GM19023 (cell line): ENCODE measurements at regions not wholly inside any gene's neighbourhood (a gene's known extent, or its start where the extent isn't known, plus 50 kb on each side); places are given as distances from the start of the nearest gene placed in this dataset.
A peak's percentile ranks its signal among the peaks of the same experiment; 100 is the strongest.

Experiments used
- ATAC-seq: cut with Tn5 transposase; IDR thresholded peaks from one replicate; pipeline ENCODE4 v1.9.1; 2021; ENCODE audit warnings: mild to moderate bottlenecking, moderate library complexity; ENCODE audit not compliant: unreplicated experiment

DNA sequence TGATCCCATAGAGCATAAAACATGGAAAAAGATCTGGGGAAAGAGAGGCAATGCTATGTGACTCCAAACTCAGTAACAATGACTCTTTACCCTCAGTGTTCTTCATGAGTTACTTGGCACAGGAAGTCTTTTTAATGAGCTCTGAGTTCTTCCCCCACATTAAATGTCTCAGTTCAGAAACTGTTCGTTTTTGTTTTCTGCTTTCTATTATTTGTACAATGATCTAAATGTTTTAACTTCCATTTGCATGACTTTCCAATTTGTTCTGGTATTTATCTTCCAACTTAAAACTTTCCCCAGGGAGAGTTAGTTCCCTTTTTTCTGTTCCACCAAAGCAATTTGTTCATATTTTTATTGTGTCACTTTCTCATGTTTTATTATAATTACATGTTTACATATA, 177.0 kb upstream of the ZBTB20 start:
- ATAC-seq, result no peak

- ATAC-seq, result no peak
Observed at GRCh38 chr3:115325539-115325938, 178.5 kb upstream of the ZBTB20 start.

DNA sequence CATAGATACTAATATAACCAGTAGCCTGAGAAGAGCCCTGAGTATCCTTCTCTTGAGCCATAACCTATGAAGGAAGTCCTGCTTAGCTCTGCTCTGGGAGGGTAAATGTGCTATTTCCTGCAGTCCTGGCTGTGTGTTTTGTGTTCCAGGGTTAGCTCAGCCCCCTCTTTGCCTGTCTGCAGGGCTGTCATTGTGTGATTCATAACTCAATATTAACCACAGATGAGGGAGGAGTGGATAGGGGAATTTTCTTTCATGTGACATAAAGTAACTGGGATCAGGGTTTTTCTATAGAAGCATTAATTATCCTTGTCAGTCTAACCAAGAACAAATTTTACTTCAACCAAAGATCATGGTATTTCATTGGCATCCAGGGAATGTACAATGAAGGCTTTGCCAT, 183.3 kb upstream of the ZBTB20 start:
- no peak for ATAC-seq

GRCh38 chr3:115332998-115333397, 185.9 kb upstream of the ZBTB20 start:
- no peak for ATAC-seq

DNA sequence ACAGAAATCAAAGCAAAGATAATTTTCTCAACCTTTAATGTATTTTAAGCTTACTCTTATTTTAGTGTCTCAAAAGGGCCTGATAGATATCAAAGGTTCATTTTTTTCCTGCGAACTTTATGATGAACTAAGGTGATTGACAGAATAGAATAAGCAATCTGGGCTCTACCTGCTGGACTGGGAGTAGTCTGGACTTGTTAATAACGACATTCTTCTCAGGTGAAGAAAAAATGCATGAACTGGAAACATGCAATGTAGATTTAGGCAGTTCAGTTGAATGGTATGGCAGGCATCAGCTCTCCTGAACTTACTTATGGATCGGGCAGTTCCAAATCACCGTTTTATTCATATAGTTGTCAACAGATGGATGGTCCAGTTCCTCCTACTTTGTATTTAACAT, 189.7 kb upstream of the ZBTB20 start:
- no peak for ATAC-seq

GRCh38 chr3:115340586-115340985, 193.5 kb upstream of the ZBTB20 start:
- no peak for ATAC-seq

DNA sequence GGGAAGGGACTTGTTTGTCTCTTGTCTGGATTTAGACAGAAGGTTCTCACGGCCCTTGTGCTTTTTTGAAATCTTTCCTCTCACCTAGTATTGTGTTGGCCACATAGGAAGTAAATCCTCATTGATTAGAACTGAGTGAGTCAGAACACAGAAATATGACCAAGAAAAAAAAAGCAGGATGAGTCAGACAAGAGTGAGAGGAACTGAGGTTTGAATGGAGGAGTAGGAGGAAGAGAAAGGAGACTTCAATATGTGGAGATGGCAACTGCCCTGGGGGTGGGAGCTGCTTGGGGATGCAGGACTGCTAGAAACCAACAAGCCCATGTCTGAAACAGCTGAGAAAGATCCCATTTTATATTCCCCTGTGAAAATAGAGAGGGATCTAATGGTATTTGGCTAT, 194.1 kb upstream of the ZBTB20 start:
- ATAC-seq, result no peak

- ATAC-seq, result no peak
Observed at GRCh38 chr3:115347737-115348136, 200.6 kb upstream of the ZBTB20 start.

DNA sequence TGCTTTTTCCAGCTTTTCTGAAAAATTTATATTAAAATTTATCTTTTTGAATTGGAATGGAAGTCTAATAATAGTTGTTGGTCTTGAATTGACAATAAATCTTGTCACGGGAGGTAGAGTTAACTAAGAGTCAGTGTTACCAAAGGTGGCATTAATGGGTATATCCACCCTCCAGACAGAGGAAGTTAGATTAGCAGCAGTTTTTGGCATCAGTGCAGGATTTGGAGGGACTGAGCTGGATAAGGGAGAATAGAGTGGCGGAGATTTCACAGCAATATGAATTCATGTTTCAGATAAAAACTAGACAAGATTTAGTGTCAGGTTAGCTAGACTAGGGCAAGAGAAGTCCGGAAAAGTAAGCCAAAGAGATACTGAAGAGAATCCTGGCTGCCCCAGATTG, 201.3 kb upstream of the ZBTB20 start:
- ATAC-seq, result no peak

DNA sequence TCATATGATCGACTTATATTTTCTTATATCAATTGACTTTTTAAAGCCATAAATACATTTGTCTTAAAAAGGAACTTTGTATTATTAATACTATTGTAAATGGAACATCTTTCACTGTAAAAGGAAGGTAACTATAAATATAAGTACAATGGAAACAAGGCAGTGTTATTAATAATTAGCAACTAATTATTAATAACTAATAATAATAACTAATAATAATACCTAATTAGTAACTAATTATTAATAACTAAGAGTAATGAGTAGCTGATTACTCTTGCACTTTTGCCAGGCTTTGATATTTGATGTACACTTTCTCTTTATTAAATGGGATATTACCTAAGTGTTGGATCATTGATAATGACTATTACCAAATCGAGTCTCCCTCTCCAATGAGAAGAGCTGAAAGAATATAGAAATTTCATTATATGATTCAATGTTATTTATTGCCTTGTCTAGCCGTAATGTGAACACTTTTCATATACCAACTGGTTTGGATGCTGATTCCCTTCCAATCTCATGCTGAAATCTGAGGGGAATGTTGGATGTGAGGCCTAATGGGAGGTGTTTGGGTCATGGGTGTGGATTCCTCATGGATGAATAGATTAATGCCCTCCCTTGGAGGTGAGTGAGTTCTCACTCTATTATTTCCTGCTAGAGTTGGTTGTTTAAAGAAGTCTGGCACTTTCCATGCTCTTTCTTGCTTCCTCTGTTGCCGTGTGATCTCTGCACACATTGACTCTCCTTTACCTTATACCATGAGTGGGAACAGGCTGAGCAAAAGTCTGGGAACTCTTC, 202.1 kb upstream of the ZBTB20 start:
- ATAC-seq, result no peak

DNA sequence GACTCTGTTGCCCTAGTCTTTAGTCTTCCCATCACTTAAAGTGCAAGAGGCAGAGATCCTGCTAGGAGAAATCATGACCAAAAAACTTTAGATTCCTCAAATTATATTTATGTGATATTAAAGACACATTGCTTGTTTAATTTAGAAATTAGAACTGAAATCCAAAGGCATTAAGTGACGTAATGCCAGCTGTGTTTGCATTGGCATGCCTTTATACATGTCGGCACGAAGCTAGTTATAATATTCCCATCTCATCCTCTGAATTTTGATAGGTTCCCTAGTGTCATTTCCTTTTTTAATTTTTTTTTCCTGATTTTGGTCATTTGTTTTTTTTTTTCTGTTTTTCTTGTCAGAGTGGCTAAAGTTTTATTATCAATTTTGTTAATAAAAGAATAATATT, 203.5 kb upstream of the ZBTB20 start:
- ATAC-seq, result no peak

DNA sequence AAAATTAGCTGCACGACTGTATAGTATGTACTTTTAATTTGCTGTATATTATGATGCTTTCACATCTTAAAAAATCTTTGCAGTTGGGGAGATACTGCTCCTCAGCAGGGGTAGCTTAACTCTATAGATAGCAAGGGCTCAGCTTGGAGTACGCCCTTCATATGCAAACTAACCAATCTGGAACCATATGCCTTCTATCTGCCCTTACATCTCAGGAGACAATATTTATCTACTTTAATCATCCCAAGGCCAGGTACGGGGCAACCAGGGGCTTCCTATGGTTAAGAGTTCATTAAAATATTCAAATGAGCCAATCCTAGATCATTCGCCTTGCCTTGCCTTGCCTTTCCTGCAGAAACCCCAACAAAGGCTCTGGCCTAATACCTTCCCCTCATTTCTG, 204.1 kb upstream of the ZBTB20 start:
- no peak for ATAC-seq

GRCh38 chr3:115354010-115354409, 206.9 kb upstream of the ZBTB20 start:
- ATAC-seq, result no peak

DNA sequence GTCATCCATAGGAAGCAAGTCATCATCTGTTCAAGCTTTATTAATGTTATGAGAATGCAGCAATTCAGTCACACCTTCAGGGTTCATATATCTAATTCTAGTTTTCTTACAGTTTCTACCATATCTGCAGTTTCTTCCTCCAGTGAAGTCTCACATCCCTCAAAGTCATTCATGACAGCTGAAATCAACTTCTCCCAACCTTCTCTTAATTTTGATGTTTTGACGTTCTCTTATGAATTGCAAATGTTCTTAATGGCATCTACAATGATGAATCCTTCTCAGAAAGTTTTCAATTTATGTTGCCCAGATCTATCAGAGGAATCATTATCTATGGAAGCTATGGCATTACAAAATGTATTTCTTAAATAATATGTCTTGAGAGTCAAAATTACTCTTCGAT, 210.4 kb upstream of the ZBTB20 start:
- ATAC-seq, result no peak

GRCh38 chr3:115359536-115359935, 212.4 kb upstream of the ZBTB20 start:
- ATAC-seq, result peak; percentile 91

DNA sequence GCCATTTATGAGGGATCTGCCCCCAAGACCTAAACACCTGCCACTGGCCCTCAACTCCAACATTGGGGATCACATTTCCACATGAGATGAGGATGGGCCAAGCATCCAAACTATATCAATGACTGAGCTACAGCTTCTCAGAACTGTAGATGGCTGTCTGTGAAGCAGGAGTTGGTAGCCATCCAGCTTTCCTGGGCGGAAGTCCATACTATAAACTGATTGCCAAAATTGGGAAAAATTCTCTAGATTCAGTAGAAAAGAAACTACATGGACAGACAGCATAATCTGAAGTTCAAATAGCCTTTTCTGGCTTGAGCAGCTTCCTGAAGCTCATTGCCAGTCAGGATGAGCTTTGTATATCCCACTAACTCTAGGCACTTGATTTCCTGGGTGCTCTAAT, 214.7 kb upstream of the ZBTB20 start:
- ATAC-seq, result no peak

GRCh38 chr3:115363071-115363470, 216.0 kb upstream of the ZBTB20 start:
- no peak for ATAC-seq

DNA sequence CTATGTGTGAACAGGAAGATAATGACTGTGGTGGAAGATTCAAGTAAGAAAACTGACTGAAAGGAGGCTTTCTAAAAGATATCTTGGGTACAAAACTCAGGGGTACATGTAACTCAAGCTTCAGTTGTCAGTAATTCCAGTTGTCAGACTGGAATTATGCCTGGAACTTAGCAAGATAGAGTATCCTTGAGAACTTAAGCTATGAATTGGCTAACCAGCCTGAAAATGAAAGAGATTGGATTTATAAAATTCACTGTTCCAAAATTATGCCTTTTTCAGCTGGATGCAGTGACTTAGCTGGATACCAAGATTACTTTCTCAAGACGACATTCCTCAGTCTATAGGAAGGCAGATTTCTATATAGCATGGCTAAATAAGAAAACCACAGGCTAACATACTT, 221.9 kb upstream of the ZBTB20 start:
- no peak for ATAC-seq

DNA sequence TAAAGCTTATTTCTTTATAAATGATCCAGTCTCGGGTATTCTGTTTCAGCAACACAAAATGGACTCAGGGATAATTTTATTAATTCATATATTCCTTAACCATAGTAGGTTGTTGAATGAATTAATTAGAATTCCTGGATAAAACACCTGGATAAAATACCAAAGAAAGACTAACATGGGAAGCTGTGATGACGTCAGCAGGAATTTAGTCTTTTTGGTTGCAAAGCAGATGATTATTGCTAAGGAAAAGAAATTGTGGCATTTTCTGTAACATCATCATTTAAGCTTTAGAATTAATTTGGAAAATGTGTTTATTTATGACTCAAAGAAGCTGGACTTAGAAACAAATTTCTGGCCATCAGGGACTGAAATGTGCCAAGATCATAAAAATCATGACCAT, 228.3 kb upstream of the ZBTB20 start:
- ATAC-seq, result no peak

DNA sequence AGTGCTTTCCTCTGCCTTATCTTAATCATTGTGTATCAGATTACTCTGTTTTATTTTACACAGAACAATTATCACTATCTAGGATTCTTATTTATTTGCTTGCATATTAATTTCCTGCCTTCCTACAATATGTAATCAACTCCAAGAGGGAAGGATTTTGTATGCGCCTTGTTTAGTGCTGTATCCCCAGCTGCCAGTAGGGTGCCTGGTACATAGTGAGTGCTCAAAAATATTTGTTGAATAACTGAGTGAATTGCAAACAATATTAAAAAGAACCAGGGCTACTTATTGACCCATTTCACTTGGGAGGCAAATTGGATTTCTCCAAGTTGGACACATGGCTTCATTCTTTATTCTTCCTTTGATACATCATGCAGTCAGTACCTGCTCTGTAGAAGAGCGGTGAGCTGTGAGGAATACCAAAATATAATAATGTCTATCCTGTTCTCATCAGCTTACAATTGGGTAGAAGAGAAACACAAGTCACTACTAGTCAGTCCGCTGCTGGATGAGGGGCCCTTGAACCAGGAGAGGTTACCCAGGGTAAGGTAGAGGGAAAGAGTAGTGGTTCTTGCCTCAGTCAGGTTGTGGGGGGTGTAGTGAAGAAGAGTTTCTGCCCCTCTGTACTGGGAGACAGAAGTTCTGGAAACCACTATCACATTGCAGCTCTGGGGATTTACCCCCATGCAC, 233.9 kb upstream of the ZBTB20 start:
- ATAC-seq, result no peak

DNA sequence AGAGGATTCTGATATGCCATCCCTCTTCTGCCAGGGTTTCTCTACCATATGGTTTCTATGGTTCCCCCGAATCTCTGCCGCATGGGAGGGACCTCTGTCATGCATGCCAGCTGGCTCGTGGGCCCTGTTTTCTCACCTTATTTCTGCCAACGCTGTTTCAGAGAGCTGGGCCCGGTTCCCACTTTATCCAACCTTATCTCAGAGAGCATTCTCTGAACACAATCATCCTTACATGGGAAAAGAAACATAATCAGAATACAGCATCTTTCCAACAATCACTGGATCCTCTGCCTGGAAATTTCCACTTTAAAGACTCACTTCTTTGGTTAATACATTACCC, 234.5 kb upstream of the ZBTB20 start:
- no peak for ATAC-seq

DNA sequence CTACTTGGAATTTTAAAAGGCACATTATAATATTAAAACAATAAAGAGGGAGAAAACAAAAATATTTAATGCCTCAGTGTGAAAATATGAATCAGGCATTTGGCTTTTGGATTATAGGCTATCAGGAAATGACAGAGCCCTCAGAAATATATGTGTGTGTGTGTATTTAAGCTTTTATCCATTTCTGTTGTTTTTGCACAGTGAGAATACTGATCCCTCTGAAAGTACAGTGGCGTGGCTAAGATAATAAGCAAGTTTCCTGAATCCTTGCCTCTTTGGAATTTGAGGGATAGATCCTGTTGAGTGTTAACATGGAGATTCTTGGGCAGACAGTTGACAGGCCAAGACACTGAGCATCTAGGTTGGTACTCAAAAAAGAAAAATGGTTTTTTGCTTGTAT, 234.8 kb upstream of the ZBTB20 start:
- ATAC-seq, result no peak

DNA sequence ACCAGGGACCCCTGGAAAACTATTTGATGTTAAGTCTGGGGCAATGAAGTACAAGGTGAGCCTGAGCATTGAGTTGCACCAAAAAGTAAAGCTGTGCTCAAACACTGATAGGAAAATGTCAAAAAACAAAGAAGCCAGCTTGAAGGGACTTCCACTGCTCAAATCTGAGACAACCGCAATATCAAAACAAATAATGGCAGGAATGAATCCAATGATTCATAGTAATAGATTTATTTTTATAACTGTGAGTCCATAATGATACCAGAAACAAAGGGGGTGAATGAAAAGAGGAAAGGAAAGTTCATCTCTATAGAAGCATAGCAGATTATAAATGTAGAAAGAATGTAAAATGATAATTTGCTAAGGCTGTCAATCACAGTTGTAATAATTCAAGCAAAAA, 237.3 kb upstream of the ZBTB20 start:
- ATAC-seq, result no peak
